ENCODE measurements at regions not wholly inside any gene's neighbourhood (a gene's known extent, or its start where the extent isn't known, plus 50 kb on each side); places are given as distances from the start of the nearest gene placed in this dataset.

GRCh38 chr4:41873380-41874295, 61.6 kb upstream of the TMEM33 start:
- WGBS, 2 donors: 5 to 10% methylated on average over 42 of the region's 42 CpGs

GRCh38 chr4:41870035-41870434, 65.2 kb upstream of the TMEM33 start:
- Histone ChIP-seq H3K27ac (no peak overlapping the region), H3K4me3 (no peak overlapping the region), H3K9me3 (peaks cover 0 to under 1% (median 0%) of the 10 kb centered on the region in 11 donors), H3K36me3 (no peaks in the 10 kb centered on the region), H3K4me1 (peaks cover 0 to 25% (median 12%) of the 10 kb centered on the region in 9 donors), H3K27me3 (peaks cover 19 to 98% (median 96%) of the 10 kb centered on the region in 7 donors)
- 63 to 73% methylated on average over 4 of the region's 4 CpGs for WGBS, 2 donors
- no peak for TF ChIP-seq CTCF (IDR thresholded peaks at IDR 0.05)
- intact Hi-C loops (cut with DNase I): no loop called here
- DNase-seq (no peak), ATAC-seq (no peak)

More at GRCh38 chr4:41873380-41874295, 61.6 kb upstream of the TMEM33 start:
- H3K4me3 ChIP-seq: peak overlapping the region in 2 of 10 donors; percentile 2 to 11
- H3K9me3 ChIP-seq: no peaks in the 10 kb centered on the region
- no peak overlapping the region for H3K27ac ChIP-seq
- no peak for DNase-seq
- H3K27me3 ChIP-seq: peaks cover 14 to 100% (median 98%) of the 10 kb centered on the region in 7 donors
- intact Hi-C loops (cut with DNase I): no loop called here
- peaks cover 0 to 11% (median 6%) of the 10 kb centered on the region in 9 donors for H3K4me1 ChIP-seq
- no peaks in the 10 kb centered on the region for H3K36me3 ChIP-seq
- ATAC-seq: no peak
- TF ChIP-seq CTCF (IDR thresholded peaks at IDR 0.05): no peak

GRCh38 chr4:41866799-41867677, 68.2 kb upstream of the TMEM33 start:
- no peak for TF ChIP-seq CTCF (IDR thresholded peaks at IDR 0.05)
- intact Hi-C loops (cut with DNase I): no loop called here
- ATAC-seq: no peak
- peaks cover 0 to 17% (median 6%) of the 10 kb centered on the region in 9 donors for H3K4me1 ChIP-seq
- H3K9me3 ChIP-seq: peaks cover 0 to 6% (median 0%) of the 10 kb centered on the region in 11 donors
- 4 to 7% methylated on average over 53 to 55 of the region's 55 CpGs for WGBS, 2 donors
- DNase-seq: no peak
- peak overlapping the region in 1 of 10 donors; percentile 11 for H3K4me3 ChIP-seq
- H3K36me3 ChIP-seq: no peaks in the 10 kb centered on the region
- H3K27me3 ChIP-seq: peaks cover 23 to 96% (median 94%) of the 10 kb centered on the region in 7 donors
- H3K27ac ChIP-seq: no peak overlapping the region
